AG09309 (cell line): ENCODE measurements at regions not wholly inside any gene's neighbourhood (a gene's known extent, or its start where the extent isn't known, plus 50 kb on each side); places are given as distances from the start of the nearest gene placed in this dataset.

Source experiments
- DNase-seq: peaks from one replicate; pipeline ENCODE4 v3.0.0-alpha.2; 2010; ENCODE audit warnings: low read depth
- H3K4me3 ChIP-seq: 2 replicates; pipeline ENCODE4 v1.5.1; 2011; ENCODE audit warnings: mild to moderate bottlenecking, low read depth, low read length, moderate library complexity; ENCODE audit not compliant: control insufficient read depth
- CTCF ChIP-seq: IDR thresholded peaks from 2 replicates; pipeline ENCODE4 v1.5.1; 2011; ENCODE audit warnings: mild to moderate bottlenecking, low read depth, low read length, inconsistent platforms; ENCODE audit not compliant: insufficient read depth, control insufficient read depth; ENCODE audit errors: missing control alignments

GRCh38 chr7:32217341-32218153, 147.3 kb upstream of the PDE1C start:
- no peak for DNase-seq
- H3K4me3 ChIP-seq = no peak overlapping the region
- TF ChIP-seq CTCF = no peak

- no peak for DNase-seq
- TF ChIP-seq CTCF = no peak
- H3K4me3 ChIP-seq = no peak overlapping the region
Observed at GRCh38 chr7:32216759-32217158, 146.6 kb upstream of the PDE1C start.

- no peak for DNase-seq
- TF ChIP-seq CTCF = no peak
- no peak overlapping the region for H3K4me3 ChIP-seq
Observed at GRCh38 chr7:32215697-32216096, 145.5 kb upstream of the PDE1C start.

- TF ChIP-seq CTCF = no peak
- no peak for DNase-seq
- no peak overlapping the region for H3K4me3 ChIP-seq
Observed at GRCh38 chr7:32214913-32215312, 144.7 kb upstream of the PDE1C start.

- no peak for DNase-seq
- no peak overlapping the region for H3K4me3 ChIP-seq
- TF ChIP-seq CTCF = no peak
Observed at GRCh38 chr7:32212321-32212720, 142.1 kb upstream of the PDE1C start.

GRCh38 chr7:32206987-32207386, 136.8 kb upstream of the PDE1C start:
- no peak overlapping the region for H3K4me3 ChIP-seq
- TF ChIP-seq CTCF = peak; percentile 46
- DNase-seq = no peak
